Osteocyte (in vitro differentiated cells): ENCODE measurements at regions not wholly inside any gene's neighbourhood (a gene's known extent, or its start where the extent isn't known, plus 50 kb on each side); places are given as distances from the start of the nearest gene placed in this dataset.
"Not testable (repeated sequence)": the region's sequence is repeated elsewhere in the genome, so short reads cannot be mapped to it uniquely, and the experiment has no call there.

Experiments used
- DNase-seq: peaks from one replicate; pipeline ENCODE4 v3.0.0; 2021; ENCODE audit warnings: mixed read lengths; ENCODE audit not compliant: unreplicated experiment; ENCODE audit errors: extremely low spot score
- H3K27ac Mint-ChIP-seq: one replicate; pipeline ENCODE4 v1.8.0; 2021; ENCODE audit warnings: mild to moderate bottlenecking, mixed read lengths; ENCODE audit not compliant: unreplicated experiment
- H3K27me3 Mint-ChIP-seq: one replicate; pipeline ENCODE4 v1.8.0; 2021; ENCODE audit warnings: mixed read lengths; ENCODE audit not compliant: unreplicated experiment
- H3K36me3 Mint-ChIP-seq: one replicate; pipeline ENCODE4 v1.8.0; 2021; ENCODE audit warnings: mixed read lengths; ENCODE audit not compliant: unreplicated experiment
- H3K4me1 Mint-ChIP-seq: one replicate; pipeline ENCODE4 v1.8.0; 2021; ENCODE audit warnings: mixed read lengths; ENCODE audit not compliant: unreplicated experiment
- H3K4me3 Mint-ChIP-seq: one replicate; pipeline ENCODE4 v1.8.0; 2021; ENCODE audit warnings: mild to moderate bottlenecking, moderate library complexity, mixed read lengths; ENCODE audit not compliant: unreplicated experiment
- H3K9me3 Mint-ChIP-seq: one replicate; pipeline ENCODE4 v1.8.0; 2021; ENCODE audit warnings: mixed read lengths; ENCODE audit not compliant: unreplicated experiment
- TF ChIP-seq, protein P1 (sequence below): fragments of 200-600 bp; sonication (generic); IDR thresholded peaks from 2 replicates; pipeline ENCODE4 v1.5.0; 2021; ENCODE audit warnings: antibody characterized with exemption, mild to moderate bottlenecking, moderate library complexity

DNA sequence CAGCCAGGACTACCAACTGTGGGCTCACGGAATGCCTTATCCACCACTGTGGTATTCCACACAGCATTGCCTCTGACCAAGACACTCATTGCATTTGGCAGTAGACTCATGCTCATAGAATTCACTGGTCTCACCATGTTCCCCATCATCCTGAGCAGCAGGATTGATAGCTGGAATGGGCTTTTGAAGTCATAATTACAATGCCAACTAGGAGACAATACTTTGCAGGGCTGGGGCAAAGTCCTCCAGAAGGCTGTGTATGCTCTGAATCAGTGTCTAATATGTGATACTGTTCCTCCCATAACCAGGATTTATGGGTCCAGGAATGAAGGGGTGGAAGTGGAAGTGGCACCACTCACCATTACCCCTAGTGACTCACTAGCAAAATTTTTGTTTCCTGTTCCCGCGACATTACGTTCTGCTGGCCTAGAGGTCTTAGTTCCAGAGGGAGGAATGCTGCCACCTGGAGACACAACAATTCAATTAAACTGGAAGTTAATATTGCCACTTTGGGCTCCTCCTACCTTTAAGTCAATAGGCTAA lies 58.6 kb upstream of the CCDC80 start:
- TF ChIP-seq, protein P1, sequence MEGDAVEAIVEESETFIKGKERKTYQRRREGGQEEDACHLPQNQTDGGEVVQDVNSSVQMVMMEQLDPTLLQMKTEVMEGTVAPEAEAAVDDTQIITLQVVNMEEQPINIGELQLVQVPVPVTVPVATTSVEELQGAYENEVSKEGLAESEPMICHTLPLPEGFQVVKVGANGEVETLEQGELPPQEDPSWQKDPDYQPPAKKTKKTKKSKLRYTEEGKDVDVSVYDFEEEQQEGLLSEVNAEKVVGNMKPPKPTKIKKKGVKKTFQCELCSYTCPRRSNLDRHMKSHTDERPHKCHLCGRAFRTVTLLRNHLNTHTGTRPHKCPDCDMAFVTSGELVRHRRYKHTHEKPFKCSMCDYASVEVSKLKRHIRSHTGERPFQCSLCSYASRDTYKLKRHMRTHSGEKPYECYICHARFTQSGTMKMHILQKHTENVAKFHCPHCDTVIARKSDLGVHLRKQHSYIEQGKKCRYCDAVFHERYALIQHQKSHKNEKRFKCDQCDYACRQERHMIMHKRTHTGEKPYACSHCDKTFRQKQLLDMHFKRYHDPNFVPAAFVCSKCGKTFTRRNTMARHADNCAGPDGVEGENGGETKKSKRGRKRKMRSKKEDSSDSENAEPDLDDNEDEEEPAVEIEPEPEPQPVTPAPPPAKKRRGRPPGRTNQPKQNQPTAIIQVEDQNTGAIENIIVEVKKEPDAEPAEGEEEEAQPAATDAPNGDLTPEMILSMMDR, result peak; percentile 11

DNA sequence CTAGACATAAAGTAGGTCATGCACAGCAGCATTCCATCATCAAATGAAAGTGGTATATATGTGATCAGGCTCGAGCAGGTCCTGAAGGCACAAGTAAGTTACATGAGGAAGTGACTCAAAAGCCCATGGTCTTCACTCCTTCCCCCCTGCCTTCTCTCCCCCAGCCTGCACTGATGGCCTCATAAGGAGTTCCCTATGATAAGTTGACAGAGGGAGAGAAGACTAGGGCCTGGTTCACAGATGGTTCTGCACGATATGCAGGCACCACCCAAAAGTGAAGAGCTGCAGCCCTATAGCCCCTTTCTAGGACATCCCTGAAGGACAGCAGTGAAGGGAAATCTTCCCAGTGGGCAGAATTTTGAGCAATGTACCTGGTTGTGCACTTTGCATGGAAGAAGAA lies 57.5 kb upstream of the CCDC80 start:
- H3K27ac Mint-ChIP-seq, H3K27me3 Mint-ChIP-seq, H3K4me3 Mint-ChIP-seq, H3K36me3 Mint-ChIP-seq, DNase-seq: not testable (repeated sequence)
- Mint-ChIP-seq H3K9me3 (peaks cover 16% of the 10 kb centered on the region), H3K4me1 (peaks cover 13% of the 10 kb centered on the region)

More for the DNA sequence above, 58.6 kb upstream of the CCDC80 start:
- no peak overlapping the region for H3K4me3 Mint-ChIP-seq
- H3K27me3 Mint-ChIP-seq, result no peaks in the 10 kb centered on the region
- H3K36me3 Mint-ChIP-seq, result peaks cover 3% of the 10 kb centered on the region
- H3K27ac Mint-ChIP-seq, result no peak overlapping the region
- DNase-seq, result no peak
- H3K9me3 Mint-ChIP-seq, result peaks cover 16% of the 10 kb centered on the region
- peaks cover 12% of the 10 kb centered on the region for H3K4me1 Mint-ChIP-seq

DNA sequence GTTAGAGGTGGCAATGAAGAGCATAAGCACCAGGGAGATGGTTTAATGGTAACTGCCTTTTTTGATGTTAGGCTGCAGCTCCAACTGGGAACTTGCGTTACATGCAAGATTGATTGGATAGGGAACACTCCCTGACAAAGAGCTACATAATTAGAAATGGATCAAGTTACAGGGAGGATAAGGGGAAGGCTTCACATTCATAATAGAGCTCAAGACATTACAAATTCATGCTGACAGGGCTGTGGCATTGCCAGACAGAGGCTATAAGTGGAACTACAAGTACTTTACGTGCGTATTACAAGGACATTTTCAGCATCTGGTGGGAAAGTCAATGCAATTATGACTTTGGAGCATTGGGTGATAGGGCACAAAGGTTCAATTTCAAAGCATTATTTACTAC lies 55.3 kb upstream of the CCDC80 start:
- H3K9me3 Mint-ChIP-seq, result peaks cover 14% of the 10 kb centered on the region
- not testable (repeated sequence) for H3K27ac Mint-ChIP-seq, H3K27me3 Mint-ChIP-seq, DNase-seq, H3K4me3 Mint-ChIP-seq, H3K36me3 Mint-ChIP-seq
- H3K4me1 Mint-ChIP-seq, result peaks cover 13% of the 10 kb centered on the region

DNA sequence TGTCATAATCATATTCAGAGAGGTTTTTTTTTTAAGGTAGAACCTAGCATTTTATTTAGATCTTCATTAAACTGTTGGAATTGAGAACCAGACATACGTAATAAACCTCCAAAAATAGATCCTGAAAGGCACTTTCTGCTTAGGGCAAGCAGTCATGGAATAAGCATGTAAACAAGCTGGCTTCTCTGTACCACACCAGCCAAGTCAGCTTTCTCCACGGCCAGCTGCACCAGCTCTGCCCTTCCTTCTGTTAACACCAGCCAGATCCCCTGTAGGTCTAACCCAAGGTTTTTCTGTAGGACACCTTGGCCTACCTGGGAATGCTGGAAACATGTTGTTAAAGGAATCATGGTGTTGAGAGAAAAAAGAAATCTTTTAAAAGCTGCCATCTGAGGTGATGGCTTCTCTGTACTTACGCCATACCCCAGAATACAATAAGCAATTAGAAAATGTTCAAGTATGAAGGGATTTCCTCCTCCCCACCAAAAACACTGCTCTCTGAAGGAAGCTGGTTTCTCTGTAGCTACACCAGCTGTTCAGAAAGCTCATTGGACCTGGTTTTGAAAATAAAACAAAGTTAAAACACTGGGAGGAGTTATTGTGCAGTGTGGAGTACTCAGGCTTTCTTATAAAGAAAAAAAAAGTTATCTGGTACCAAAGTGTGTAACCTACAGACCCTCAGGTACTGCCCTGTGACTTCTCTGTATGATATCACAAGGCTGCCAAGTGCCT lies 54.6 kb upstream of the CCDC80 start:
- not testable (repeated sequence) for H3K27me3 Mint-ChIP-seq, DNase-seq, H3K9me3 Mint-ChIP-seq, H3K36me3 Mint-ChIP-seq, H3K4me3 Mint-ChIP-seq
- Mint-ChIP-seq H3K4me1 (peaks cover 13% of the 10 kb centered on the region), H3K27ac (peak overlapping the region; percentile 44)

DNA sequence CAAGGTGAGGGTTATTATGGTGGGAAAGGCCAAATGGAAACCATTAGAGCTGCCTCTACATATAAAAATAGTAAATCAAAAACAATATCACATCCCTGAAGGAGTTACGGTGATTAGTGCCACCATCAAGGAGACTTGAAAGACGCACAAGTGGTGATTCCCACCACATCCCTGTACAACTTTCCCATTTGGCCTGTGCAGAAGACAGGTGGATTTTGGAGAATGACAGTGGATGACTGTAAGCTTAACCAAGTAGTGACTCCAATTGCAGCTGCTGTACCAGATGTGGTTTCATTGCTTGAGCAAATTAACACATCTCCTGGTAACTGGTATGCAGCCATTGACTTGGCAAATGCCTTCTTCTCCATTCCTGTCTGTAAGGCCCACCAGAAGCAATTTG lies 54.0 kb upstream of the CCDC80 start:
- not testable (repeated sequence) for H3K27me3 Mint-ChIP-seq, DNase-seq, H3K9me3 Mint-ChIP-seq, H3K27ac Mint-ChIP-seq, H3K4me3 Mint-ChIP-seq, H3K36me3 Mint-ChIP-seq
- peaks cover 17% of the 10 kb centered on the region for H3K4me1 Mint-ChIP-seq

DNA sequence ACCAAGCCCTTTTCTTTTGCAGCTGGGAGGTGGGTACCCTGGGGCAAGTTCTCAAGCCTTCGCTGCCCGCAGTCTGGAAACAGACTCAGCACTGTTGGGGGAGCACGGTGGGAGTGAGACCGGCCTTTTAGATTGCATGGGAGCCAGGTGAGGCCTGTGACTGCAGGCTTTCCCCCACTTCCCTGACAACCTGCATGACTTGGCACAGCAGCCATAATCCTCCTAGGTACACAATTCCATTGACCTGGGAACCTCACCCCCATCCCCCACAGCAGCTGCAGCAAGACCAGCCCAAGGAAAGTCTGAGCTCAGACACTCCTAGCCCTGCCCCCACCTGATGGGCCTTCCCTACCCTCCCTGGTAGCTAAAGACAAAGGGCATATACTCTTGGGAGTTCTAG lies 52.2 kb upstream of the CCDC80 start:
- H3K27ac Mint-ChIP-seq, result no peak overlapping the region

More for the DNA sequence above, 52.2 kb upstream of the CCDC80 start:
- Mint-ChIP-seq H3K4me1 (peaks cover 30% of the 10 kb centered on the region), H3K36me3 (no peaks in the 10 kb centered on the region), H3K9me3 (peaks cover 10% of the 10 kb centered on the region), H3K27me3 (no peaks in the 10 kb centered on the region), H3K4me3 (no peak overlapping the region)
- DNase-seq, result no peak
- TF ChIP-seq, protein P1, result no peak
